H1 (cell line): ENCODE measurements at regions not wholly inside any gene's neighbourhood (a gene's known extent, or its start where the extent isn't known, plus 50 kb on each side); places are given as distances from the start of the nearest gene placed in this dataset.

ENCODE experiments used
- CHD2 ChIP-seq: IDR thresholded peaks from 2 replicates; pipeline ENCODE4 v1.6.1; 2012; ENCODE audit warnings: low read length, improper control_type of control experiment
- EGR1 ChIP-seq: IDR thresholded peaks from 2 replicates; pipeline ENCODE4 v1.6.1; 2011; ENCODE audit warnings: low read depth, low read length, borderline replicate concordance

GRCh38 chr4:66567551-66567950, 897.3 kb upstream of the EPHA5 start:
- TF ChIP-seq EGR1 (no peak), CHD2 (no peak)
